ENCODE measurements at regions not wholly inside any gene's neighbourhood (a gene's known extent, or its start where the extent isn't known, plus 50 kb on each side); places are given as distances from the start of the nearest gene placed in this dataset.

DNA sequence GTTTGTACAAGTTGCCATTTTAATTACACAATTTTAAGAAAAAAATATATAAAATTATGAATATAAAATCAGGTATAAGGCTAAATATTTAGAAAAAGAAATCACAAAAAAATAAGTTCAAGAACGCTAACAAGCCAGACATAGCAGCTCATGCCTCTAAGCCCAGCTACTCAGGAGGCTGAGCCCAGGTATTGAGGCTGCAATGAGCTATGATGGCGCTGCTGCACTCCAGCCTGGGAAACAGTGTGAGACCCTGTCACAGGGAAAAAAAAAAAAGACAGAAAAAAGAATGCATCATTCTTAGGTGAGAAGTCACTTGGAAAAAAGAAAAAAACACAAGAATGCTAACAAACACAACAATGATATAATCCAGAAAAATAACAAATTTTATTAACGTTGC lies 112.3 kb upstream of the PRDX6 start:
- TF ChIP-seq, protein P1, sequence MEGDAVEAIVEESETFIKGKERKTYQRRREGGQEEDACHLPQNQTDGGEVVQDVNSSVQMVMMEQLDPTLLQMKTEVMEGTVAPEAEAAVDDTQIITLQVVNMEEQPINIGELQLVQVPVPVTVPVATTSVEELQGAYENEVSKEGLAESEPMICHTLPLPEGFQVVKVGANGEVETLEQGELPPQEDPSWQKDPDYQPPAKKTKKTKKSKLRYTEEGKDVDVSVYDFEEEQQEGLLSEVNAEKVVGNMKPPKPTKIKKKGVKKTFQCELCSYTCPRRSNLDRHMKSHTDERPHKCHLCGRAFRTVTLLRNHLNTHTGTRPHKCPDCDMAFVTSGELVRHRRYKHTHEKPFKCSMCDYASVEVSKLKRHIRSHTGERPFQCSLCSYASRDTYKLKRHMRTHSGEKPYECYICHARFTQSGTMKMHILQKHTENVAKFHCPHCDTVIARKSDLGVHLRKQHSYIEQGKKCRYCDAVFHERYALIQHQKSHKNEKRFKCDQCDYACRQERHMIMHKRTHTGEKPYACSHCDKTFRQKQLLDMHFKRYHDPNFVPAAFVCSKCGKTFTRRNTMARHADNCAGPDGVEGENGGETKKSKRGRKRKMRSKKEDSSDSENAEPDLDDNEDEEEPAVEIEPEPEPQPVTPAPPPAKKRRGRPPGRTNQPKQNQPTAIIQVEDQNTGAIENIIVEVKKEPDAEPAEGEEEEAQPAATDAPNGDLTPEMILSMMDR (conservative IDR thresholded peaks at IDR 0.05 in 1 of 2, IDR thresholded peaks at IDR 0.05 in 1 of 2; ENCODE audit: low read depth in 1 of 2, low read length in 2 of 2), result no peak
- no peak for TF ChIP-seq EZH2 (IDR thresholded peaks at IDR 0.05; ENCODE audit: low read length, missing control alignments)

Data from fibroblast of lung (primary cell).